HCT116 (cell line): ENCODE measurements at regions not wholly inside any gene's neighbourhood (a gene's known extent, or its start where the extent isn't known, plus 50 kb on each side); places are given as distances from the start of the nearest gene placed in this dataset.

Experiments
- ATAC-seq: fragments of 200-7000 bp; cut with Tn5 transposase; 2 replicates; pipeline ENCODE4 v1.9.1; 2020; ENCODE audit warnings: mild to moderate bottlenecking, moderate library complexity
- BruUV-seq: library from RNA; stranded (reverse); fragments of 400-500 nt; replicated peaks from 2 replicates; lab custom pipeline; 2021; lab: Mats Ljungman, UMichigan
- CTCF ChIA-PET: fragments of 300-600 bp; sonication (Branson Sonifier 250); formaldehyde crosslinking; loops from one replicate; lab custom pipeline; 2021; ENCODE audit warnings: antibody characterized with exemption; lab: Charles Lee
- POLR2A ChIA-PET: fragments of 300-600, 350-600 bp; sonication (Branson Sonifier 250); formaldehyde crosslinking; loops from one replicate; lab custom pipeline; 2021; ENCODE audit warnings: antibody characterized with exemption; lab: Charles Lee
- RAD21 ChIA-PET, 2 experiments: fragments of 300-600 bp; sonication (Branson Sonifier 250); formaldehyde crosslinking; loops; one replicate each; lab custom pipeline; 2023; ENCODE audit warnings: low total read pairs in 2 of 2; ENCODE audit not compliant: uncharacterized antibody in 2 of 2, unreplicated experiment in 2 of 2, low non-redundant PET in 1 of 2; lab: Charles Lee
- DNase-seq: peaks from one replicate; pipeline ENCODE4 v3.0.0-alpha.2; 2010; ENCODE audit warnings: low read depth, low spot score
- H2AFZ ChIP-seq: fragments of 200-600 bp; shearing (Covaris generic), sonication (generic); 2 replicates; pipeline ENCODE4 v1.6.1; 2017; ENCODE audit warnings: low read depth, mixed run types, mixed read lengths, antibody characterized with exemption, low read length; ENCODE audit not compliant: poor library complexity, severe bottlenecking
- H3K27ac ChIP-seq: 2 replicates; pipeline ENCODE4 v1.5.1; 2012; ENCODE audit warnings: low read depth, low read length
- H3K27me3 ChIP-seq: fragments of 200-600 bp; sonication (generic); 2 replicates; pipeline ENCODE4 v1.6.1; 2016; ENCODE audit warnings: mixed run types, low read length, mixed read lengths; ENCODE audit not compliant: insufficient read depth
- H3K36me3 ChIP-seq, 2 experiments: fragments of 200-500 bp in 1 of 2; fragments of 200-600 bp in 1 of 2; sonication (Bioruptor generic) in 1 of 2; sonication (generic) in 1 of 2; 2 replicates each; pipeline versions ENCODE4 v1.5.1 to v1.6.1; 2014 to 2016; ENCODE audit warnings: low read length in 2 of 2, inconsistent platforms in 1 of 2, mixed read lengths in 1 of 2, mixed run types in 1 of 2; ENCODE audit not compliant: insufficient read depth in 2 of 2, control insufficient read depth in 1 of 2
- H3K4me1 ChIP-seq, 2 experiments: fragments of 200-600 bp in 1 of 2; sonication (generic) in 1 of 2; 2 replicates each; pipeline versions ENCODE4 v1.5.1 to v1.6.1; 2012 to 2017; ENCODE audit warnings: low read length in 2 of 2, inconsistent platforms in 1 of 2, mild to moderate bottlenecking in 1 of 2, mixed read lengths in 1 of 2, mixed run types in 1 of 2, moderate library complexity in 1 of 2; ENCODE audit not compliant: insufficient read depth in 2 of 2, control insufficient read depth in 1 of 2
- H3K4me2 ChIP-seq: fragments of 200-600 bp; sonication (generic); 2 replicates; pipeline ENCODE4 v1.6.1; 2017; ENCODE audit warnings: mixed run types, low read length, mixed read lengths
- H3K4me3 ChIP-seq, 2 experiments: fragments of 200-600 bp in 1 of 2; sonication (generic) in 1 of 2; replicated peaks in 1 of 2; 2 replicates each; pipeline ENCODE4 v1.5.1; 2011 to 2016; ENCODE audit warnings: low read length in 2 of 2, control low read depth in 1 of 2, low read depth in 1 of 2, mild to moderate bottlenecking in 1 of 2, mixed read lengths in 1 of 2, mixed run types in 1 of 2
- H3K79me2 ChIP-seq: fragments of 200-600 bp; sonication (generic); 2 replicates; pipeline ENCODE4 v1.6.1; 2017; ENCODE audit warnings: mild to moderate bottlenecking, mixed run types, low read length, moderate library complexity, mixed read lengths; ENCODE audit not compliant: insufficient read depth
- H3K9ac ChIP-seq: fragments of 200-600 bp; sonication (generic); 2 replicates; pipeline ENCODE4 v1.6.1; 2016; ENCODE audit warnings: low read length, mixed read lengths
- H3K9me2 ChIP-seq: fragments of 200-600 bp; sonication (generic), shearing (Covaris generic); 2 replicates; pipeline ENCODE4 v1.6.1; 2017; ENCODE audit warnings: mixed run types, mild to moderate bottlenecking, moderate library complexity; ENCODE audit not compliant: insufficient read depth
- H3K9me3 ChIP-seq, 2 experiments: fragments of 200-500 bp in 1 of 2; fragments of 200-600 bp in 1 of 2; sonication (Bioruptor generic) in 1 of 2; sonication (generic) in 1 of 2; 2 replicates each; pipeline ENCODE4 v1.6.1; 2014 to 2017; ENCODE audit warnings: low read length in 2 of 2, mixed read lengths in 2 of 2, inconsistent platforms in 1 of 2, low read depth in 1 of 2, mild to moderate bottlenecking in 1 of 2, mixed run types in 1 of 2, moderate library complexity in 1 of 2; ENCODE audit not compliant: control insufficient read depth in 1 of 2, insufficient read depth in 1 of 2
- H4K20me1 ChIP-seq: fragments of 200-600 bp; sonication (generic), shearing (Covaris generic); 2 replicates; pipeline ENCODE4 v1.6.1; 2017; ENCODE audit warnings: mixed run types, mild to moderate bottlenecking, moderate library complexity; ENCODE audit not compliant: insufficient read depth
- CEBPB ChIP-seq: IDR thresholded peaks from 2 replicates; pipeline ENCODE4 v1.6.1; 2012; ENCODE audit warnings: low read depth
- EGR1 ChIP-seq: IDR thresholded peaks from 2 replicates; pipeline ENCODE4 v1.6.1; 2012; ENCODE audit warnings: low read depth
- ELF1 ChIP-seq: IDR thresholded peaks from 2 replicates; pipeline ENCODE4 v1.6.1; 2012; ENCODE audit warnings: low read depth, borderline replicate concordance
- EZH2 ChIP-seq: fragments of 200-600 bp; sonication (generic); IDR thresholded peaks from 2 replicates; pipeline ENCODE4 v1.6.1; 2017; ENCODE audit warnings: antibody characterized with exemption, mixed run types
- EZH2phosphoT487 ChIP-seq: fragments of 200-600 bp; IDR thresholded peaks from 2 replicates; pipeline ENCODE4 v1.6.1; 2018; ENCODE audit warnings: antibody characterized with exemption, borderline replicate concordance
- JUND ChIP-seq: IDR thresholded peaks from 2 replicates; pipeline ENCODE4 v1.6.1; 2012
- POLR2AphosphoS5 ChIP-seq: IDR thresholded peaks from 2 replicates; pipeline ENCODE4 v1.6.1; 2011; ENCODE audit warnings: mild to moderate bottlenecking, low read depth, low read length, moderate library complexity
- RAD21 ChIP-seq: IDR thresholded peaks from 2 replicates; pipeline ENCODE4 v1.6.1; 2012; ENCODE audit warnings: low read depth, mild to moderate bottlenecking
- SP1 ChIP-seq: IDR thresholded peaks from 2 replicates; pipeline ENCODE4 v1.6.1; 2012; ENCODE audit warnings: low read depth
- SRF ChIP-seq: IDR thresholded peaks from 2 replicates; pipeline ENCODE4 v1.6.1; 2012; ENCODE audit warnings: low read depth
- TCF7L2 ChIP-seq: IDR thresholded peaks from 2 replicates; pipeline ENCODE4 v1.7.0; 2011; ENCODE audit warnings: borderline replicate concordance, inconsistent platforms; ENCODE audit not compliant: insufficient read depth, insufficient read length; ENCODE audit errors: extremely low read depth
- YY1 ChIP-seq: IDR thresholded peaks from 2 replicates; pipeline ENCODE4 v1.6.1; 2011; ENCODE audit warnings: low read length, low read depth, moderate library complexity, mild to moderate bottlenecking; ENCODE audit not compliant: insufficient replicate concordance; ENCODE audit errors: extremely low read depth
- ZNF274 ChIP-seq: fragments of 200-500 bp; sonication (Bioruptor generic); IDR thresholded peaks from 2 replicates; pipeline ENCODE4 v1.6.1; 2014; ENCODE audit warnings: mild to moderate bottlenecking, low read depth, low read length, inconsistent platforms
- intact Hi-C: fragments of 100-400 bp; cut with micrococcal nuclease; formaldehyde crosslinking; loops from 2 replicates; pipeline ENCODE4 v1.10.0; 2022
- TF ChIP-seq, protein P1 (sequence below): IDR thresholded peaks from 2 replicates; pipeline ENCODE4 v1.6.1; 2012
- TF ChIP-seq, protein P2 (sequence below): IDR thresholded peaks from 2 replicates; pipeline ENCODE4 v1.6.1; 2012; ENCODE audit warnings: low read depth
- TF ChIP-seq, protein P3 (sequence below): IDR thresholded peaks from 2 replicates; pipeline ENCODE4 v1.6.1; 2011; ENCODE audit warnings: mild to moderate bottlenecking, low read length, moderate library complexity; ENCODE audit not compliant: insufficient replicate concordance; ENCODE audit errors: extremely low read depth

DNA sequence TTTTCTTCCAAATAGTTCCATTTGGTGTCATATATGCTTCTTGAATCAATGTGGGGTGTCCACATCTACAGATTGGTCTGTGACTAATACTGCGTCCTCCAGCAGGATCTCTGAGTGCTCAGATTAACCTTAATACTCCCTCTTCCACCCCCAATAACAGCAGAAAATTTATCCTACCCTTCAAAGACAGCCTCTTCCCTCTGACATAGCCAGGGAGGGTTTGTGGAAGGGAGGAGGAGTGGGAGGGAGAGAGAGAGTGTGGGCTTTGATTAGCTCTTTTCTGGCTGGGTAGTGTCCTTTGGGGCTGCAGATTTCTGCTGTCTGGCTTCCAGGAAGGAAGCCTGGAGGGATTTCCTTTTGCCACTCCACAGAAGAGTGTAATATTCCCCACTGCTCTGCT is 220.7 kb downstream of the TTC6 start (continued):
- no peak for TF ChIP-seq POLR2AphosphoS5
- TF ChIP-seq JUND: no peak
- TF ChIP-seq, protein P1, sequence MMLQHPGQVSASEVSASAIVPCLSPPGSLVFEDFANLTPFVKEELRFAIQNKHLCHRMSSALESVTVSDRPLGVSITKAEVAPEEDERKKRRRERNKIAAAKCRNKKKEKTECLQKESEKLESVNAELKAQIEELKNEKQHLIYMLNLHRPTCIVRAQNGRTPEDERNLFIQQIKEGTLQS: no peak

DNA sequence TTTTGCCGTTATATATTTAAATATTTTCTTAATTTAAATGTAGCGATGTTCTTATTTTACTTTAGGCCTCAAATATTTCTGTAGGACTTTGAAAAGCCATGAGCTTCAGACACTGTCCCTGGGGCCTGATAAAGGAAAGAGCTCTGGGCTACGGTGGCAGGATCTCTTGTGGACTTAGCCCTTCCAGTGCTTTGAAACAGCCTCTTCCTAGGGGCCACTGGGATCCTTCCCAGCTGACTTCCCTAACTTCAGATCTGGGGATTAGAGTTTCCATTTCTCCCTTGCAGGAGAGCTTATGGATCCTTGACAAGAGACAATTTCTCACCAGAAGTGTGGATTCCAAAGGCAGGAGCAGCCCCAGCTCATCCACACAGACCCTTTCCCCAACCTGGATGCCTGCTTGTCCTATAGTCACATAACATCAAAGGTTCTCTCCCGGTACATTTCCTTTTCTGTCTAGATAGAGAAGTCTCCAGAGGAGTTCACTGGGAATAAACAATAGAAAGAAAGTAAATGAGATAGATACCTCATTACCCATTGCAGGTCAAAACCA is 221.4 kb downstream of the TTC6 start:
- Histone ChIP-seq H3K27ac (no peak overlapping the region), H3K36me3 (no peaks in the 10 kb centered on the region; a peak in 1 of 4 replicates), H3K9me3 (no peaks in the 10 kb centered on the region), H3K9me2 (no peaks in the 10 kb centered on the region), H3K4me3 (no peak overlapping the region), H3K79me2 (no peaks in the 10 kb centered on the region), H3K9ac (no peak overlapping the region), H3K4me2 (no peak overlapping the region), H2AFZ (no peak overlapping the region), H4K20me1 (no peaks in the 10 kb centered on the region), H3K4me1 (no peaks in the 10 kb centered on the region), H3K27me3 (no peaks in the 10 kb centered on the region)
- ATAC-seq (no peak), DNase-seq (no peak)
- CTCF ChIA-PET: no interaction called here
- BruUV-seq: no TSS peak
- RAD21 ChIA-PET: no interaction called here
- POLR2A ChIA-PET: no interaction called here
- intact Hi-C loops: no loop called here
- TF ChIP-seq, protein P2, sequence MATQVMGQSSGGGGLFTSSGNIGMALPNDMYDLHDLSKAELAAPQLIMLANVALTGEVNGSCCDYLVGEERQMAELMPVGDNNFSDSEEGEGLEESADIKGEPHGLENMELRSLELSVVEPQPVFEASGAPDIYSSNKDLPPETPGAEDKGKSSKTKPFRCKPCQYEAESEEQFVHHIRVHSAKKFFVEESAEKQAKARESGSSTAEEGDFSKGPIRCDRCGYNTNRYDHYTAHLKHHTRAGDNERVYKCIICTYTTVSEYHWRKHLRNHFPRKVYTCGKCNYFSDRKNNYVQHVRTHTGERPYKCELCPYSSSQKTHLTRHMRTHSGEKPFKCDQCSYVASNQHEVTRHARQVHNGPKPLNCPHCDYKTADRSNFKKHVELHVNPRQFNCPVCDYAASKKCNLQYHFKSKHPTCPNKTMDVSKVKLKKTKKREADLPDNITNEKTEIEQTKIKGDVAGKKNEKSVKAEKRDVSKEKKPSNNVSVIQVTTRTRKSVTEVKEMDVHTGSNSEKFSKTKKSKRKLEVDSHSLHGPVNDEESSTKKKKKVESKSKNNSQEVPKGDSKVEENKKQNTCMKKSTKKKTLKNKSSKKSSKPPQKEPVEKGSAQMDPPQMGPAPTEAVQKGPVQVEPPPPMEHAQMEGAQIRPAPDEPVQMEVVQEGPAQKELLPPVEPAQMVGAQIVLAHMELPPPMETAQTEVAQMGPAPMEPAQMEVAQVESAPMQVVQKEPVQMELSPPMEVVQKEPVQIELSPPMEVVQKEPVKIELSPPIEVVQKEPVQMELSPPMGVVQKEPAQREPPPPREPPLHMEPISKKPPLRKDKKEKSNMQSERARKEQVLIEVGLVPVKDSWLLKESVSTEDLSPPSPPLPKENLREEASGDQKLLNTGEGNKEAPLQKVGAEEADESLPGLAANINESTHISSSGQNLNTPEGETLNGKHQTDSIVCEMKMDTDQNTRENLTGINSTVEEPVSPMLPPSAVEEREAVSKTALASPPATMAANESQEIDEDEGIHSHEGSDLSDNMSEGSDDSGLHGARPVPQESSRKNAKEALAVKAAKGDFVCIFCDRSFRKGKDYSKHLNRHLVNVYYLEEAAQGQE: no peak
- TF ChIP-seq, protein P1: no peak
- TF ChIP-seq, protein P3, sequence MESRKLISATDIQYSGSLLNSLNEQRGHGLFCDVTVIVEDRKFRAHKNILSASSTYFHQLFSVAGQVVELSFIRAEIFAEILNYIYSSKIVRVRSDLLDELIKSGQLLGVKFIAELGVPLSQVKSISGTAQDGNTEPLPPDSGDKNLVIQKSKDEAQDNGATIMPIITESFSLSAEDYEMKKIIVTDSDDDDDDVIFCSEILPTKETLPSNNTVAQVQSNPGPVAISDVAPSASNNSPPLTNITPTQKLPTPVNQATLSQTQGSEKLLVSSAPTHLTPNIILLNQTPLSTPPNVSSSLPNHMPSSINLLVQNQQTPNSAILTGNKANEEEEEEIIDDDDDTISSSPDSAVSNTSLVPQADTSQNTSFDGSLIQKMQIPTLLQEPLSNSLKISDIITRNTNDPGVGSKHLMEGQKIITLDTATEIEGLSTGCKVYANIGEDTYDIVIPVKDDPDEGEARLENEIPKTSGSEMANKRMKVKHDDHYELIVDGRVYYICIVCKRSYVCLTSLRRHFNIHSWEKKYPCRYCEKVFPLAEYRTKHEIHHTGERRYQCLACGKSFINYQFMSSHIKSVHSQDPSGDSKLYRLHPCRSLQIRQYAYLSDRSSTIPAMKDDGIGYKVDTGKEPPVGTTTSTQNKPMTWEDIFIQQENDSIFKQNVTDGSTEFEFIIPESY: no peak
- TF ChIP-seq YY1 (no peak), ZNF274 (no peak), EZH2 (no peak), SRF (no peak), RAD21 (no peak), CEBPB (no peak), SP1 (no peak), EGR1 (no peak), EZH2phosphoT487 (no peak), TCF7L2 (no peak), ELF1 (no peak)
